ENCODE measurements at regions not wholly inside any gene's neighbourhood (a gene's known extent, or its start where the extent isn't known, plus 50 kb on each side); places are given as distances from the start of the nearest gene placed in this dataset.

DNA sequence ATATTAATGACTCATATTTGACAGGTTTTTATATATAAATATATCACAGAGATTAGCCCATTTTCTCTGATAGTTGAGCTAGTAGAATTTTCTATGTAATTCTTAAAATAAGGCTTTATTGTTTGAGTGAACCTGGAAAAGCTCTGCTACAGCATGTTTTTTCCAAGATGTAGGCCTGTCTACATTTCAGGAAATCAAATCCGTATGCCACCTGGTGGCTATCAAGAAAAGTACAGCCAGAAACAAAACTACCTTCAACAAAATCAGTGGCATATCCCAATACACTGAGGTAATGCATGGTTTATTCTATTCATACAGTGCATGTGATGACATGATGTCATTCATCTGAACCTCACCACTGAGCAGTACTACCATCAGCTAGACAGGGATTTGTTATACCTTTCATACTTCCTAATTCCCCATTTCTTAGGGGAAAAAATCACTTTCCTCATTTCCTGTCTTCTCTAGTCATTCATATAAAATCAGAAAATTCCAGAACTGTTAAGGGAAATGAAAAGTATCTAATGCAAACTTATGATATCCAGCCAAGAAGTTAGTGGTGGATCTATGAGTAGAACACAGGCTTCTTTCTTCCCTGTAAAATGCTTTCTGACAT is 310.4 kb upstream of the SYT4 start:
- 0% methylated on average over 1 of the region's 1 CpG for WGBS
- DNase-seq (ENCODE audit: extremely low spot score) = no peak
- Histone ChIP-seq H3K27me3 (no peaks in the 10 kb centered on the region), H3K36me3 (no peaks in the 10 kb centered on the region), H3K4me1 (no peaks in the 10 kb centered on the region), H3K27ac (replicated peaks in 1 of 4) (no peak overlapping the region), H3K9me3 (no peaks in the 10 kb centered on the region), H3K4me3 (no peak overlapping the region)
- intact Hi-C loops (cut with DNase I) = loop anchor here (2.0 to 10.0 kb wide), 2 partner anchors 15 to 1473 kb away; no protein-coding TSS in a partner anchor
- TF ChIP-seq POLR2AphosphoS5 (IDR thresholded peaks at IDR 0.05) = no peak
- TF ChIP-seq, protein P1, sequence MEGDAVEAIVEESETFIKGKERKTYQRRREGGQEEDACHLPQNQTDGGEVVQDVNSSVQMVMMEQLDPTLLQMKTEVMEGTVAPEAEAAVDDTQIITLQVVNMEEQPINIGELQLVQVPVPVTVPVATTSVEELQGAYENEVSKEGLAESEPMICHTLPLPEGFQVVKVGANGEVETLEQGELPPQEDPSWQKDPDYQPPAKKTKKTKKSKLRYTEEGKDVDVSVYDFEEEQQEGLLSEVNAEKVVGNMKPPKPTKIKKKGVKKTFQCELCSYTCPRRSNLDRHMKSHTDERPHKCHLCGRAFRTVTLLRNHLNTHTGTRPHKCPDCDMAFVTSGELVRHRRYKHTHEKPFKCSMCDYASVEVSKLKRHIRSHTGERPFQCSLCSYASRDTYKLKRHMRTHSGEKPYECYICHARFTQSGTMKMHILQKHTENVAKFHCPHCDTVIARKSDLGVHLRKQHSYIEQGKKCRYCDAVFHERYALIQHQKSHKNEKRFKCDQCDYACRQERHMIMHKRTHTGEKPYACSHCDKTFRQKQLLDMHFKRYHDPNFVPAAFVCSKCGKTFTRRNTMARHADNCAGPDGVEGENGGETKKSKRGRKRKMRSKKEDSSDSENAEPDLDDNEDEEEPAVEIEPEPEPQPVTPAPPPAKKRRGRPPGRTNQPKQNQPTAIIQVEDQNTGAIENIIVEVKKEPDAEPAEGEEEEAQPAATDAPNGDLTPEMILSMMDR (IDR thresholded peaks at IDR 0.05) = peak; percentile 66 to 81 (median 80)

DNA sequence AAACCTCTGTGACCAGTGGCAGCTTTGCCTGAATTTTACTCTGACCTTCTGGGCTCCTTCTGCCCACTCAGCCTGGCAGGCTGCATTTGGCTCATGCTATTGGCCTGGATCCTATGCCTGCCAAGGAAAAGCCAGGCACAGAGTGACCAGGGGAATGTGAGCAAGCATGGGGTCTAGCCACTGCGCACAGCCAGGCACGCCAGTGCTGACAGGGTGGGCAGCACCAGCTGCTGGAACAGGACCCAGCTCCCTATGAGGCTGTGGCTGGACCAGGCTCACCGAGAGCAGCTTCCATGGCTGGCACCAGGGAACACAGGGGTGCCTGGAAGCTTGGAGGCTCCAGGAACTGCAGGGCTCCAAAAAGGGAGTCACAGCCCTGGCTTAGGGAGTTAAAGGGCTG is 311.5 kb upstream of the SYT4 start:
- intact Hi-C loops (cut with DNase I) = loop anchor here (10.0 kb wide), 1 partner anchor 1474 kb away; no protein-coding TSS in a partner anchor
- Histone ChIP-seq H3K4me1 (no peaks in the 10 kb centered on the region), H3K27ac (replicated peaks in 1 of 4) (no peak overlapping the region), H3K9me3 (no peaks in the 10 kb centered on the region), H3K27me3 (no peaks in the 10 kb centered on the region), H3K36me3 (no peaks in the 10 kb centered on the region), H3K4me3 (no peak overlapping the region)
- WGBS = no CpG with 5 or more reads among the region's 3 CpGs
- TF ChIP-seq POLR2A (IDR thresholded peaks at IDR 0.05; ENCODE audit: low read depth) = no peak
- TF ChIP-seq POLR2AphosphoS5 (IDR thresholded peaks at IDR 0.05) = no peak
- TF ChIP-seq EP300 (IDR thresholded peaks at IDR 0.05) = no peak
- TF ChIP-seq, protein P1 (IDR thresholded peaks at IDR 0.05) = no peak
- DNase-seq (ENCODE audit: extremely low spot score) = no peak

DNA sequence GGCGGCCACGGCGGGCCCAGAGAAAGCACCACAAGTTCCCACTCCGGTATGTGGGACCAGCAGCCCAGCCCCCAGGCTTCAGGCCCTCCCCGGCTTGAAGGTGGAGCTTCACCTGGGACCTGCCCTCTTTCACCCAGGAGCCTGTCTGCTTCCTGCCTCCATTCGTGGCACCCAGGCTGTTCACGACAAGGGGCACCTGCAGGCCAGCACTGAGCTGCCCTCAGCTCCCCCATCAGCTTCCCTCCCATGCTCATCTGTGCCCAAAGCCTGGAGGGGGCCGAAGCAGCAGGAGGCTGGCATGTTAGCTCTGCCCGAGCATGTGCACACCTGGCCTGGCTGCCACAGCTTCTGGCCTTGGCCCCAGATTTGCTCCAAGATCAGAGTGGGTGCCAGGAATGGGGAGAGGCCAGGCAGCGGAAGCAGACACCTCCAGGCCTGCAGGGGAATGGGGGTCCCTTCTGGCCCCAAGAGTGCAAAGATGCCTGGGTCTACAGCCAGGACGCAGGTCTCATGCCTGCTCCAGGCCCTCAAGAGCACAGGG is 312.4 kb upstream of the SYT4 start:
- intact Hi-C loops (cut with DNase I) = loop anchor here (10.0 kb wide), 1 partner anchor 1475 kb away; no protein-coding TSS in a partner anchor
- WGBS = 85% methylated on average over 5 of the region's 11 CpGs
- TF ChIP-seq POLR2AphosphoS5 (IDR thresholded peaks at IDR 0.05) (no peak), EP300 (IDR thresholded peaks at IDR 0.05) (no peak), POLR2A (IDR thresholded peaks at IDR 0.05; ENCODE audit: low read depth) (no peak)
- TF ChIP-seq, protein P1 (IDR thresholded peaks at IDR 0.05) = no peak

DNA sequence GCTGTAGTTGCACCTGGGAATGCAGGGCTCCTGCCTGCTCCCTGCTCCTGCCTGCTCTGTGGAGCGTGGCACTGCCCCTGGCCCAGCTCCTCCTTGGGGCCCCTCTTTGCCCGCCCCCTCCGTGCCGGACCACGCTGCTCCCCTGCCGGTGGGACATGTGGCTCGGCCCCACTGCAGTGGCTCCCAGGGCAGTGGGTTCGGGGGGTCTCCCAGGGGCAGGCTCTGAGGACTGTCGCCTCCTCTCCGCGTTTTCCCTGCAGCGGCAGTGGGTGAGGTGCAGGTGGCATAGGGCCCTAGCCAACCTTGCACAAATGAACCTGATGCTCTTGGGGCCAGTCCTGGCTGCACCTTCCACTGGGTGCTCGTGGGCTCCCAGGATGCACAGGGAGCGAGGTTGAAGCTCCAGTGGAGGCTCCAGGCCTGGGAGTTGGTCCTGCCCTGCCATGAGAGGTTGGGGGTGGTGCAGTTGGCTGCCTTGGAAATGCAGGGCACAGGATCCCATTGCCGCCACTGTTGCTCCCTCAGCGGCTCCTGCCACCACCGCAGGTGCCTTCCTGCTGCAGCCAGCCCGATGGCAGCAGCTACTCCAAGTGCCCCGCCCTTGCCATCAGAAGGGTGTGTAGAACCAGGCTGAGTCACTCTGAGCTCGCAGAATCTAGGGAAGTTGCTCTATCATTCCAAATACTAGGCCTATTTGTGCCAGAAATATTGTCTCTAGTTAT is 313.1 kb upstream of the SYT4 start:
- H3K27ac ChIP-seq (replicated peaks in 1 of 4) = no peak overlapping the region
- intact Hi-C loops (cut with DNase I) = no loop called here
- no peak overlapping the region for H3K4me3 ChIP-seq
- TF ChIP-seq POLR2A (IDR thresholded peaks at IDR 0.05; ENCODE audit: low read depth) (no peak), EP300 (IDR thresholded peaks at IDR 0.05) (no peak), POLR2AphosphoS5 (IDR thresholded peaks at IDR 0.05) (no peak)
- TF ChIP-seq, protein P1 (IDR thresholded peaks at IDR 0.05) = no peak
- H3K36me3 ChIP-seq = no peaks in the 10 kb centered on the region
- H3K27me3 ChIP-seq = no peaks in the 10 kb centered on the region
- H3K4me1 ChIP-seq = no peaks in the 10 kb centered on the region
- 92% methylated on average over 6 of the region's 20 CpGs for WGBS
- DNase-seq (ENCODE audit: extremely low spot score) = no peak
- no peaks in the 10 kb centered on the region for H3K9me3 ChIP-seq

More for the DNA sequence above, 312.4 kb upstream of the SYT4 start:
- no peaks in the 10 kb centered on the region for H3K27me3 ChIP-seq
- no peaks in the 10 kb centered on the region for H3K36me3 ChIP-seq
- H3K27ac ChIP-seq (replicated peaks in 1 of 4) = no peak overlapping the region
- DNase-seq (ENCODE audit: extremely low spot score) = no peak
- H3K4me3 ChIP-seq = no peak overlapping the region
- no peaks in the 10 kb centered on the region for H3K4me1 ChIP-seq
- no peaks in the 10 kb centered on the region for H3K9me3 ChIP-seq
